SK-N-SH (cell line): ENCODE measurements at regions not wholly inside any gene's neighbourhood (a gene's known extent, or its start where the extent isn't known, plus 50 kb on each side); places are given as distances from the start of the nearest gene placed in this dataset.

Experiments
- CTCF ChIA-PET: fragments of 300-600, 350-600 bp; formaldehyde crosslinking; extraction: SDS; loops from one replicate; lab custom pipeline; 2021; lab: Yijun Ruan, JAX
- POLR2A ChIA-PET: fragments of 350-600 bp; sonication (Branson Sonifier 250); formaldehyde crosslinking; extraction: SDS; loops from one replicate; lab custom pipeline; 2020; ENCODE audit warnings: antibody characterized with exemption, inconsistent platforms; lab: Yijun Ruan, JAX
- DNase-seq: peaks from one replicate; pipeline ENCODE4 v3.0.0; 2012
- H2AFZ ChIP-seq: fragments of 200-600 bp; sonication (generic); 2 replicates; pipeline ENCODE4 v1.8.1; 2016; ENCODE audit warnings: antibody characterized with exemption, mild to moderate bottlenecking, low read depth
- H3F3A ChIP-seq: fragments of 200-600 bp; sonication (generic); replicated peaks from 2 replicates; pipeline ENCODE3; 2016; ENCODE audit warnings: antibody characterized with exemption, mild to moderate bottlenecking; ENCODE audit not compliant: insufficient read depth
- H3K27ac ChIP-seq, 2 experiments: fragments of 200-500 bp in 1 of 2; fragments of 200-600 bp in 1 of 2; sonication (Bioruptor generic) in 1 of 2; sonication (generic), shearing (Covaris generic) in 1 of 2; 2 replicates each; pipeline versions ENCODE4 v1.5.1 to v1.6.1; 2014 to 2016; ENCODE audit warnings: low read depth in 2 of 2, inconsistent platforms in 1 of 2, low read length in 1 of 2, mild to moderate bottlenecking in 1 of 2, mixed read lengths in 1 of 2
- H3K27me3 ChIP-seq: fragments of 200-600 bp; sonication (generic), shearing (Covaris generic); 2 replicates; pipeline ENCODE4 v1.6.1; 2016; ENCODE audit warnings: mixed run types; ENCODE audit not compliant: insufficient read depth
- H3K36me3 ChIP-seq, 2 experiments: fragments of 200-500 bp in 1 of 2; fragments of 200-600 bp in 1 of 2; sonication (Bioruptor generic) in 1 of 2; sonication (generic) in 1 of 2; replicated peaks in 1 of 2; 2 replicates each; pipeline versions ENCODE3 to v1.5.1; 2014 to 2016; ENCODE audit warnings: low read length in 1 of 2, mild to moderate bottlenecking in 1 of 2; ENCODE audit not compliant: insufficient read depth in 2 of 2, control insufficient read depth in 1 of 2
- H3K4me1 ChIP-seq, 2 experiments: fragments of 200-500 bp in 1 of 2; fragments of 200-600 bp in 1 of 2; sonication (Bioruptor generic) in 1 of 2; sonication (generic), shearing (Covaris generic) in 1 of 2; 2 replicates each; pipeline versions ENCODE4 v1.5.1 to v1.6.1; 2014 to 2016; ENCODE audit warnings: low read depth in 1 of 2, low read length in 1 of 2, mixed run types in 1 of 2; ENCODE audit not compliant: insufficient read depth in 2 of 2, control insufficient read depth in 1 of 2
- H3K4me2 ChIP-seq: fragments of 200-600 bp; sonication (generic), shearing (Covaris generic); 2 replicates; pipeline ENCODE4 v1.6.1; 2017; ENCODE audit warnings: mixed run types
- H3K4me3 ChIP-seq, 2 experiments: fragments of 200-500 bp in 1 of 2; fragments of 200-600 bp in 1 of 2; sonication (Bioruptor generic) in 1 of 2; sonication (generic), shearing (Covaris generic) in 1 of 2; 2 replicates each; pipeline versions ENCODE4 v1.5.1 to v1.8.1; 2014 to 2016; ENCODE audit warnings: low read depth in 2 of 2, inconsistent platforms in 1 of 2, low read length in 1 of 2, mild to moderate bottlenecking in 1 of 2, mixed read lengths in 1 of 2, moderate library complexity in 1 of 2
- H3K79me2 ChIP-seq: fragments of 200-600 bp; sonication (generic); 2 replicates; pipeline ENCODE4 v1.8.1; 2017; ENCODE audit warnings: mild to moderate bottlenecking; ENCODE audit not compliant: insufficient read depth
- H3K9ac ChIP-seq: fragments of 200-600 bp; sonication (generic); 2 replicates; pipeline ENCODE4 v1.6.1; 2017; ENCODE audit warnings: mixed run types
- H3K9me2 ChIP-seq: fragments of 200-600 bp; sonication (generic); 2 replicates; pipeline ENCODE4 v1.6.1; 2017; ENCODE audit warnings: mixed run types
- H3K9me3 ChIP-seq: fragments of 200-600 bp; sonication (generic); 2 replicates; pipeline ENCODE4 v1.6.1; 2017; ENCODE audit warnings: mixed run types, mild to moderate bottlenecking, moderate library complexity
- H4K20me1 ChIP-seq: fragments of 200-600 bp; sonication (generic); 2 replicates; pipeline ENCODE4 v1.6.1; 2017; ENCODE audit warnings: mild to moderate bottlenecking, mixed run types; ENCODE audit not compliant: insufficient read depth
- CHD2 ChIP-seq: fragments of 150-350 bp; IDR thresholded peaks from 2 replicates; pipeline ENCODE4 v1.6.1; 2018; ENCODE audit warnings: low read length; ENCODE audit not compliant: partially characterized antibody
- EP300 ChIP-seq, 2 experiments: IDR thresholded peaks; 2 replicates each; pipeline versions ENCODE4 v1.4.0 to v1.6.1; 2012; ENCODE audit warnings: borderline replicate concordance in 1 of 2, low read depth in 1 of 2, low read length in 1 of 2
- FOXJ3 ChIP-seq: sonication (generic); formaldehyde crosslinking; IDR thresholded peaks from 2 replicates; pipeline ENCODE4 v1.5.1; 2020; ENCODE audit warnings: mild to moderate bottlenecking, missing genetic modification reagents
- FOXM1 ChIP-seq: IDR thresholded peaks from 2 replicates; pipeline ENCODE4 v1.4.0; 2012; ENCODE audit warnings: low read depth, mild to moderate bottlenecking
- GATA2 ChIP-seq: sonication (generic); formaldehyde crosslinking; IDR thresholded peaks from 2 replicates; pipeline ENCODE4 v1.5.0; 2020; ENCODE audit warnings: mild to moderate bottlenecking, missing genetic modification reagents
- POLR2AphosphoS5 ChIP-seq: IDR thresholded peaks from 2 replicates; pipeline ENCODE4 v1.6.1; 2012; ENCODE audit warnings: low read depth, low read length
- RXRA ChIP-seq: IDR thresholded peaks from 2 replicates; pipeline ENCODE4 v1.4.0; 2012; ENCODE audit warnings: low read depth, mild to moderate bottlenecking, borderline replicate concordance
- SIN3A ChIP-seq: IDR thresholded peaks from 2 replicates; pipeline ENCODE4 v1.6.1; 2012; ENCODE audit warnings: low read depth, mild to moderate bottlenecking, low read length, moderate library complexity, borderline replicate concordance
- TAF1 ChIP-seq: IDR thresholded peaks from 2 replicates; pipeline ENCODE4 v1.6.1; 2012; ENCODE audit warnings: low read depth, mild to moderate bottlenecking, low read length, moderate library complexity, borderline replicate concordance
- ZBTB33 ChIP-seq: IDR thresholded peaks from 2 replicates; pipeline ENCODE4 v1.4.0; 2012; ENCODE audit warnings: low read depth, borderline replicate concordance
- WGBS: methylation state at CpG from one replicate; pipeline ENCODE4 v1.1.6; 2017; ENCODE audit warnings: low lambda C conversion rate; 5-methylcytosine and 5-hydroxymethylcytosine counted together
- TF ChIP-seq, protein P1 (sequence below): IDR thresholded peaks from 2 replicates; pipeline ENCODE4 v1.6.1; 2012; ENCODE audit warnings: mild to moderate bottlenecking, low read depth, low read length, moderate library complexity

GRCh38 chr22:48037618-48038017 lies 1275.2 kb downstream of the TBC1D22A start (continued):
- no peak for TF ChIP-seq GATA2 (CRISPR knock-in tag)
- no peak for TF ChIP-seq TAF1
- TF ChIP-seq, all 33 proteins: peak for 0

DNA sequence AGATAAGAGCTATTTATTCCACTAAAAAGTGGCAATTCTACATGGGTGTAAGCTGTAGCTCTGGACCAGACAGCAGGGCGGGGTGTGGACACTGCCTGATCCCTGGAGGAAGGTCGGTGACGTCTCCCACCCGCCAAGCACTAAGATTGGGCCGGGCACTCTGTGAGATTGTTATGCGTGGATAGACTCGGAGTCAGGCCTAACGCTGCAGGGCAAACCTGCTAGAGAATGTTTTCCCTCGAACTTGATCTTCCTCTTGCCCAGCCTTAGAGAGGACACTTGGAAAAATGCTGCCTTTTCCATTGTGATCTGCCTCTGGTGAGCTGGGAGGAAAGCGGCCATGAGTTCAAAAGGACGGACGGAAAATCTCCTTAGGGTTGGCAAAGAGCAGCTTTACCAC lies 1273.4 kb downstream of the TBC1D22A start:
- Histone ChIP-seq H3K27ac (no peak overlapping the region), H3F3A (no peaks in the 10 kb centered on the region), H3K36me3 (no peaks in the 10 kb centered on the region), H3K9ac (no peak overlapping the region), H3K4me3 (no peak overlapping the region), H3K9me2 (no peaks in the 10 kb centered on the region), H2AFZ (no peak overlapping the region), H3K9me3 (no peaks in the 10 kb centered on the region), H4K20me1 (no peaks in the 10 kb centered on the region), H3K27me3 (no peaks in the 10 kb centered on the region; the same call in 1 of the 2 replicates), H3K4me1 (no peaks in the 10 kb centered on the region), H3K4me2 (no peak overlapping the region), H3K79me2 (no peaks in the 10 kb centered on the region)
- WGBS, result 19% methylated on average over 12 of the region's 12 CpGs
- POLR2A ChIA-PET, result no interaction called here
- DNase-seq, result no peak
- CTCF ChIA-PET, result no interaction called here
- TF ChIP-seq RXRA (no peak), GATA2 (CRISPR knock-in tag) (no peak), ZBTB33 (no peak), FOXM1 (no peak), SIN3A (no peak), CHD2 (no peak), POLR2AphosphoS5 (no peak)
- TF ChIP-seq, protein P1, sequence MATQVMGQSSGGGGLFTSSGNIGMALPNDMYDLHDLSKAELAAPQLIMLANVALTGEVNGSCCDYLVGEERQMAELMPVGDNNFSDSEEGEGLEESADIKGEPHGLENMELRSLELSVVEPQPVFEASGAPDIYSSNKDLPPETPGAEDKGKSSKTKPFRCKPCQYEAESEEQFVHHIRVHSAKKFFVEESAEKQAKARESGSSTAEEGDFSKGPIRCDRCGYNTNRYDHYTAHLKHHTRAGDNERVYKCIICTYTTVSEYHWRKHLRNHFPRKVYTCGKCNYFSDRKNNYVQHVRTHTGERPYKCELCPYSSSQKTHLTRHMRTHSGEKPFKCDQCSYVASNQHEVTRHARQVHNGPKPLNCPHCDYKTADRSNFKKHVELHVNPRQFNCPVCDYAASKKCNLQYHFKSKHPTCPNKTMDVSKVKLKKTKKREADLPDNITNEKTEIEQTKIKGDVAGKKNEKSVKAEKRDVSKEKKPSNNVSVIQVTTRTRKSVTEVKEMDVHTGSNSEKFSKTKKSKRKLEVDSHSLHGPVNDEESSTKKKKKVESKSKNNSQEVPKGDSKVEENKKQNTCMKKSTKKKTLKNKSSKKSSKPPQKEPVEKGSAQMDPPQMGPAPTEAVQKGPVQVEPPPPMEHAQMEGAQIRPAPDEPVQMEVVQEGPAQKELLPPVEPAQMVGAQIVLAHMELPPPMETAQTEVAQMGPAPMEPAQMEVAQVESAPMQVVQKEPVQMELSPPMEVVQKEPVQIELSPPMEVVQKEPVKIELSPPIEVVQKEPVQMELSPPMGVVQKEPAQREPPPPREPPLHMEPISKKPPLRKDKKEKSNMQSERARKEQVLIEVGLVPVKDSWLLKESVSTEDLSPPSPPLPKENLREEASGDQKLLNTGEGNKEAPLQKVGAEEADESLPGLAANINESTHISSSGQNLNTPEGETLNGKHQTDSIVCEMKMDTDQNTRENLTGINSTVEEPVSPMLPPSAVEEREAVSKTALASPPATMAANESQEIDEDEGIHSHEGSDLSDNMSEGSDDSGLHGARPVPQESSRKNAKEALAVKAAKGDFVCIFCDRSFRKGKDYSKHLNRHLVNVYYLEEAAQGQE, result no peak

DNA sequence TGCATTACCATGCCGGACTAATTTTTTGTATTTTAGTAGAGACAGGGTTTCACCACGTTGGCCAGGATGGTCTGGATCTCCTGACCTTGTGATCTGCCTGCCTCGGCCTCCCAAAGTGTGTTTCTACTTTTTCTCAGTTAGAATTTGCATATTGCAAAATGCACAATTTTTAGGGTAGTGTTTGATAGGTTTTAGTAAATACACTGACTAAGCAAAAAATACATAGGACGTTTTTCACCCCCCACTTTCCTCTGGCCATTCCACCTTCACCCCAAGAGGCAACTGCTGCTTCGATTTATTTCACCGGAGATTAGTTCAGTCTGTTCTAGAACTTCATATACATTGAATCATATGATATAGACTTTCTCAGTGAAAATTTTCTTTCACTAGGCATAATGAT lies 1269.1 kb downstream of the TBC1D22A start:
- Histone ChIP-seq H3K4me3 (no peak overlapping the region), H3K9me2 (no peaks in the 10 kb centered on the region), H3K9ac (no peak overlapping the region), H4K20me1 (no peaks in the 10 kb centered on the region), H3K27me3 (no peaks in the 10 kb centered on the region; the same call in 1 of the 2 replicates), H3K4me1 (no peaks in the 10 kb centered on the region), H3K27ac (no peak overlapping the region), H3K4me2 (no peak overlapping the region), H2AFZ (no peak overlapping the region), H3K9me3 (no peaks in the 10 kb centered on the region), H3K36me3 (no peaks in the 10 kb centered on the region), H3K79me2 (no peaks in the 10 kb centered on the region), H3F3A (no peaks in the 10 kb centered on the region)
- TF ChIP-seq EP300 (IDR thresholded peaks at IDR 0.05; ENCODE audit: borderline replicate concordance in 1 of 2, low read depth in 1 of 2, low read length in 1 of 2) (no peak), FOXM1 (no peak), FOXJ3 (CRISPR knock-in tag) (no peak), SIN3A (no peak), CHD2 (no peak)
- TF ChIP-seq, protein P1, result no peak
- CTCF ChIA-PET, result no interaction called here
- POLR2A ChIA-PET, result no interaction called here
- DNase-seq, result no peak
- WGBS, result 17% methylated on average over 6 of the region's 6 CpGs
